ENCODE measurements at regions not wholly inside any gene's neighbourhood (a gene's known extent, or its start where the extent isn't known, plus 50 kb on each side); places are given as distances from the start of the nearest gene placed in this dataset.
"Not testable (repeated sequence)": the region's sequence is repeated elsewhere in the genome, so short reads cannot be mapped to it uniquely, and the experiment has no call there.

GRCh38 chr9:29440449-29440848 lies 1867.2 kb upstream of the C9orf72 start:
- DNase-seq, result no peak
- in situ Hi-C loops (cut with MboI; ENCODE audit: low pct_unique_long_range_greater_than_20kb, low sequenced_read_pairs), result no loop called here

- in situ Hi-C loops (cut with MboI; ENCODE audit: low pct_unique_long_range_greater_than_20kb, low sequenced_read_pairs), result no loop called here
- DNase-seq, result no peak
These were observed 1872.5 kb upstream of the C9orf72 start for GRCh38 chr9:29445751-29446150.

GRCh38 chr9:29449306-29449705 lies 1876.0 kb upstream of the C9orf72 start:
- DNase-seq, result no peak
- in situ Hi-C loops (cut with MboI; ENCODE audit: low pct_unique_long_range_greater_than_20kb, low sequenced_read_pairs), result no loop called here

GRCh38 chr9:29450343-29450875 lies 1877.1 kb upstream of the C9orf72 start:
- DNase-seq; in situ Hi-C loops (cut with MboI; ENCODE audit: low pct_unique_long_range_greater_than_20kb, low sequenced_read_pairs): not testable (repeated sequence)

- in situ Hi-C loops (cut with MboI; ENCODE audit: low pct_unique_long_range_greater_than_20kb, low sequenced_read_pairs), result no loop called here
- no peak for DNase-seq
These were observed 1883.7 kb upstream of the C9orf72 start for GRCh38 chr9:29456940-29457339.

- DNase-seq, result no peak
- in situ Hi-C loops (cut with MboI; ENCODE audit: low pct_unique_long_range_greater_than_20kb, low sequenced_read_pairs), result no loop called here
These were observed 1902.2 kb upstream of the C9orf72 start for GRCh38 chr9:29475471-29475870.

- in situ Hi-C loops (cut with MboI; ENCODE audit: low pct_unique_long_range_greater_than_20kb, low sequenced_read_pairs), result no loop called here
- DNase-seq, result no peak
These were observed 1938.4 kb upstream of the C9orf72 start for GRCh38 chr9:29511680-29512079.

GRCh38 chr9:29514336-29514735 lies 1941.1 kb upstream of the C9orf72 start:
- in situ Hi-C loops (cut with MboI; ENCODE audit: low pct_unique_long_range_greater_than_20kb, low sequenced_read_pairs), result no loop called here
- DNase-seq, result no peak

GRCh38 chr9:29514862-29515261 lies 1941.6 kb upstream of the C9orf72 start:
- no peak for DNase-seq
- in situ Hi-C loops (cut with MboI; ENCODE audit: low pct_unique_long_range_greater_than_20kb, low sequenced_read_pairs), result no loop called here

- no peak for DNase-seq
- in situ Hi-C loops (cut with MboI; ENCODE audit: low pct_unique_long_range_greater_than_20kb, low sequenced_read_pairs), result no loop called here
These were observed 1975.2 kb upstream of the C9orf72 start for GRCh38 chr9:29548436-29548835.

GRCh38 chr9:29555502-29555901 lies 1982.2 kb upstream of the C9orf72 start:
- peak; percentile 94 for DNase-seq
- in situ Hi-C loops (cut with MboI; ENCODE audit: low pct_unique_long_range_greater_than_20kb, low sequenced_read_pairs), result no loop called here

GRCh38 chr9:29556317-29556716 lies 1983.0 kb upstream of the C9orf72 start:
- DNase-seq, result peak; percentile 75

GRCh38 chr9:29556746-29557145 lies 1983.5 kb upstream of the C9orf72 start:
- no peak for DNase-seq
- in situ Hi-C loops (cut with MboI; ENCODE audit: low pct_unique_long_range_greater_than_20kb, low sequenced_read_pairs), result no loop called here

More at GRCh38 chr9:29556317-29556716, 1983.0 kb upstream of the C9orf72 start:
- in situ Hi-C loops (cut with MboI; ENCODE audit: low pct_unique_long_range_greater_than_20kb, low sequenced_read_pairs), result no loop called here

- in situ Hi-C loops (cut with MboI; ENCODE audit: low pct_unique_long_range_greater_than_20kb, low sequenced_read_pairs), result no loop called here
- DNase-seq, result peak; percentile 60
These were observed 1991.3 kb upstream of the C9orf72 start for GRCh38 chr9:29564564-29564963.

- no peak for DNase-seq
- in situ Hi-C loops (cut with MboI; ENCODE audit: low pct_unique_long_range_greater_than_20kb, low sequenced_read_pairs), result no loop called here
These were observed 2001.9 kb upstream of the C9orf72 start for GRCh38 chr9:29575219-29575618.

GRCh38 chr9:29588361-29588760 lies 2015.1 kb upstream of the C9orf72 start:
- DNase-seq, result no peak
- in situ Hi-C loops (cut with MboI; ENCODE audit: low pct_unique_long_range_greater_than_20kb, low sequenced_read_pairs), result no loop called here

GRCh38 chr9:29609282-29609681 lies 2036.0 kb upstream of the C9orf72 start:
- in situ Hi-C loops (cut with MboI; ENCODE audit: low pct_unique_long_range_greater_than_20kb, low sequenced_read_pairs), result no loop called here
- no peak for DNase-seq

GRCh38 chr9:29613773-29614172 lies 2040.5 kb upstream of the C9orf72 start:
- no peak for DNase-seq
- in situ Hi-C loops (cut with MboI; ENCODE audit: low pct_unique_long_range_greater_than_20kb, low sequenced_read_pairs), result no loop called here

GRCh38 chr9:29616844-29617243 lies 2043.6 kb upstream of the C9orf72 start:
- no peak for DNase-seq
- in situ Hi-C loops (cut with MboI; ENCODE audit: low pct_unique_long_range_greater_than_20kb, low sequenced_read_pairs), result no loop called here

- peak; percentile 47 for DNase-seq
- in situ Hi-C loops (cut with MboI; ENCODE audit: low pct_unique_long_range_greater_than_20kb, low sequenced_read_pairs), result no loop called here
These were observed 2052.0 kb upstream of the C9orf72 start for GRCh38 chr9:29625292-29625731.

GRCh38 chr9:29625931-29626330 lies 2052.7 kb upstream of the C9orf72 start:
- DNase-seq, result no peak
- in situ Hi-C loops (cut with MboI; ENCODE audit: low pct_unique_long_range_greater_than_20kb, low sequenced_read_pairs), result no loop called here

- in situ Hi-C loops (cut with MboI; ENCODE audit: low pct_unique_long_range_greater_than_20kb, low sequenced_read_pairs), result not testable (repeated sequence)
These were observed 2055.6 kb upstream of the C9orf72 start for GRCh38 chr9:29628856-29629255.

More at GRCh38 chr9:29628856-29629255, 2055.6 kb upstream of the C9orf72 start:
- not testable (repeated sequence) for DNase-seq
